H7 (cell line): ENCODE measurements at regions not wholly inside any gene's neighbourhood (a gene's known extent, or its start where the extent isn't known, plus 50 kb on each side); places are given as distances from the start of the nearest gene placed in this dataset.

Experiments
- DNase-seq: peaks from one replicate; pipeline ENCODE4 v3.0.0; 2012
- H3K27me3 ChIP-seq: 2 replicates; pipeline ENCODE4 v1.6.0; 2011; ENCODE audit warnings: mild to moderate bottlenecking, low read length; ENCODE audit not compliant: control insufficient read depth, insufficient read depth
- H3K36me3 ChIP-seq: replicated peaks from 2 replicates; pipeline ENCODE4 v1.5.1; 2011; ENCODE audit warnings: low read length; ENCODE audit not compliant: control insufficient read depth, insufficient read depth
- H3K4me3 ChIP-seq: 2 replicates; pipeline ENCODE4 v1.5.1; 2011; ENCODE audit warnings: low read depth, mild to moderate bottlenecking, control low read depth, low read length, moderate library complexity; ENCODE audit not compliant: insufficient read depth

- Histone ChIP-seq H3K36me3 (no peaks in the 10 kb centered on the region), H3K4me3 (no peak overlapping the region), H3K27me3 (no peaks in the 10 kb centered on the region; the same call in 1 of the 2 replicates)
- DNase-seq: no peak
Observed at GRCh38 chr11:115700981-115701875, 197.0 kb upstream of the CADM1 start.

GRCh38 chr11:115700496-115700895, 196.3 kb upstream of the CADM1 start:
- Histone ChIP-seq H3K27me3 (no peaks in the 10 kb centered on the region; the same call in 1 of the 2 replicates), H3K36me3 (no peaks in the 10 kb centered on the region), H3K4me3 (no peak overlapping the region)
- no peak for DNase-seq

- H3K36me3 ChIP-seq: no peaks in the 10 kb centered on the region
- H3K27me3 ChIP-seq: no peaks in the 10 kb centered on the region; the same call in 1 of the 2 replicates
- DNase-seq: no peak
- no peak overlapping the region for H3K4me3 ChIP-seq
Observed at GRCh38 chr11:115699733-115700132, 195.5 kb upstream of the CADM1 start.

GRCh38 chr11:115699326-115699725, 195.1 kb upstream of the CADM1 start:
- Histone ChIP-seq H3K36me3 (no peaks in the 10 kb centered on the region), H3K4me3 (no peak overlapping the region), H3K27me3 (no peaks in the 10 kb centered on the region; the same call in 1 of the 2 replicates)
- DNase-seq: no peak

GRCh38 chr11:115698243-115698642, 194.0 kb upstream of the CADM1 start:
- no peaks in the 10 kb centered on the region for H3K36me3 ChIP-seq
- no peaks in the 10 kb centered on the region; the same call in 1 of the 2 replicates for H3K27me3 ChIP-seq
- no peak for DNase-seq
- no peak overlapping the region for H3K4me3 ChIP-seq

GRCh38 chr11:115696563-115696962, 192.3 kb upstream of the CADM1 start:
- Histone ChIP-seq H3K27me3 (no peaks in the 10 kb centered on the region; the same call in 1 of the 2 replicates), H3K4me3 (no peak overlapping the region), H3K36me3 (no peaks in the 10 kb centered on the region)
- DNase-seq: no peak

GRCh38 chr11:115695677-115696364, 191.6 kb upstream of the CADM1 start:
- Histone ChIP-seq H3K27me3 (no peaks in the 10 kb centered on the region; the same call in 1 of the 2 replicates), H3K4me3 (no peak overlapping the region), H3K36me3 (no peaks in the 10 kb centered on the region)
- DNase-seq: no peak

- Histone ChIP-seq H3K36me3 (no peaks in the 10 kb centered on the region), H3K4me3 (no peak overlapping the region), H3K27me3 (no peaks in the 10 kb centered on the region; the same call in 1 of the 2 replicates)
- DNase-seq: no peak
Observed at GRCh38 chr11:115693002-115693401, 188.8 kb upstream of the CADM1 start.

- Histone ChIP-seq H3K4me3 (no peak overlapping the region), H3K36me3 (no peaks in the 10 kb centered on the region), H3K27me3 (no peaks in the 10 kb centered on the region; the same call in 1 of the 2 replicates)
- no peak for DNase-seq
Observed at GRCh38 chr11:115691030-115691429, 186.8 kb upstream of the CADM1 start.

- DNase-seq: no peak
Observed at GRCh38 chr11:115687934-115688333, 183.7 kb upstream of the CADM1 start.

GRCh38 chr11:115684699-115685098, 180.5 kb upstream of the CADM1 start:
- H3K27me3 ChIP-seq: no peaks in the 10 kb centered on the region; the same call in 1 of the 2 replicates
- no peak overlapping the region for H3K4me3 ChIP-seq
- H3K36me3 ChIP-seq: no peaks in the 10 kb centered on the region
- DNase-seq: no peak

More at GRCh38 chr11:115687934-115688333, 183.7 kb upstream of the CADM1 start:
- Histone ChIP-seq H3K27me3 (no peaks in the 10 kb centered on the region; the same call in 1 of the 2 replicates), H3K36me3 (no peaks in the 10 kb centered on the region), H3K4me3 (no peak overlapping the region)

GRCh38 chr11:115684135-115684534, 179.9 kb upstream of the CADM1 start:
- DNase-seq: no peak
- Histone ChIP-seq H3K4me3 (no peak overlapping the region), H3K27me3 (no peaks in the 10 kb centered on the region; the same call in 1 of the 2 replicates)

GRCh38 chr11:115682888-115683287, 178.7 kb upstream of the CADM1 start:
- Histone ChIP-seq H3K27me3 (no peaks in the 10 kb centered on the region; the same call in 1 of the 2 replicates), H3K36me3 (no peaks in the 10 kb centered on the region), H3K4me3 (no peak overlapping the region)
- no peak for DNase-seq

More at GRCh38 chr11:115684135-115684534, 179.9 kb upstream of the CADM1 start:
- H3K36me3 ChIP-seq: no peaks in the 10 kb centered on the region

- no peak for DNase-seq
- Histone ChIP-seq H3K4me3 (no peak overlapping the region), H3K27me3 (no peaks in the 10 kb centered on the region; the same call in 1 of the 2 replicates), H3K36me3 (no peaks in the 10 kb centered on the region)
Observed at GRCh38 chr11:115682101-115682500, 177.9 kb upstream of the CADM1 start.

GRCh38 chr11:115679945-115680344, 175.7 kb upstream of the CADM1 start:
- H3K4me3 ChIP-seq: no peak overlapping the region
- H3K36me3 ChIP-seq: no peaks in the 10 kb centered on the region
- DNase-seq: no peak
- H3K27me3 ChIP-seq: no peaks in the 10 kb centered on the region
